SK-N-MC (cell line): ENCODE measurements at regions not wholly inside any gene's neighbourhood (a gene's known extent, or its start where the extent isn't known, plus 50 kb on each side); places are given as distances from the start of the nearest gene placed in this dataset.

Source experiments
- DNase-seq: peaks from one replicate; pipeline ENCODE4 v3.0.0-alpha.2; 2011; ENCODE audit warnings: low read depth, low spot score
- H3K27ac ChIP-seq: fragments of 200-600 bp; sonication (generic); 2 replicates; pipeline ENCODE4 v1.5.1; 2016; ENCODE audit warnings: mixed run types
- H3K36me3 ChIP-seq: fragments of 200-600 bp; sonication (generic); 2 replicates; pipeline ENCODE4 v1.6.1; 2017; ENCODE audit warnings: antibody characterized with exemption, low read length, mixed read lengths; ENCODE audit not compliant: insufficient read depth
- H3K4me3 ChIP-seq: fragments of 200-600 bp; sonication (generic); 2 replicates; pipeline ENCODE4 v1.5.1; 2016
- H3K9ac ChIP-seq: fragments of 200-600 bp; sonication (generic); 2 replicates; pipeline ENCODE4 v1.8.0; 2017; ENCODE audit warnings: mixed run types, mixed read lengths; ENCODE audit not compliant: insufficient read length
- H3K9me3 ChIP-seq: fragments of 200-600 bp; sonication (generic); 2 replicates; pipeline ENCODE4 v1.6.1; 2017; ENCODE audit warnings: low read depth, mild to moderate bottlenecking, antibody characterized with exemption, low read length, moderate library complexity, mixed read lengths
- EZH2 ChIP-seq: fragments of 200-600 bp; sonication (generic); IDR thresholded peaks from one replicate; pipeline ENCODE4 v1.6.1; 2017; ENCODE audit warnings: antibody characterized with exemption
- FOXP2 ChIP-seq: optimal IDR thresholded peaks from 2 replicates; pipeline ENCODE3; 2011; ENCODE audit warnings: mild to moderate bottlenecking, moderate library complexity; ENCODE audit not compliant: insufficient read depth; ENCODE audit errors: extremely low read length, control extremely low read depth
- POLR2AphosphoS5 ChIP-seq: IDR thresholded peaks from 2 replicates; pipeline ENCODE4 v1.6.1; 2012; ENCODE audit warnings: mild to moderate bottlenecking, low read depth, low read length, borderline replicate concordance

DNA sequence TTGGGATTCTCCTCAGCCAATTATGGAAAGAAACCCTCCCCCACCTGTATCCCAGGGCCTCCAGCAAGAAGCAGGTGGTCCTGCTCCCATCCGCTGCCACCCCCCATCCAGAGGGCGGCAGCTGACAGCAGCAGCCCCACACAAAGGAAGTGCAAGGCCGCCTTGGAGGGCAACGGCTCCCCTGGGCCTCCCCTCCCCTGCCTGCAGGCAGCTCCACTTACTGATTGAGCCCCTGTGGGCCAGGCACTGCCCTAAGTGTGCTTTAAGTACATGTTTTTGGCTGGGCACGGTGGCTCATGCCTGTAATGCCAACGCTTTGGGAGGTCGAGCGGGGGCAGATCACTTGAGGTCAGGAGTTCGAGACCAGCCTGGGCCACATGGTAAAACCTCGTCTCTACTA, 257.6 kb downstream of the PARN start:
- Histone ChIP-seq H3K36me3 (no peaks in the 10 kb centered on the region), H3K9ac (no peak overlapping the region), H3K4me3 (no peak overlapping the region), H3K9me3 (no peaks in the 10 kb centered on the region), H3K27ac (no peak overlapping the region)
- no peak for TF ChIP-seq EZH2
- TF ChIP-seq POLR2AphosphoS5, result no peak
- no peak for TF ChIP-seq FOXP2
- DNase-seq, result no peak

DNA sequence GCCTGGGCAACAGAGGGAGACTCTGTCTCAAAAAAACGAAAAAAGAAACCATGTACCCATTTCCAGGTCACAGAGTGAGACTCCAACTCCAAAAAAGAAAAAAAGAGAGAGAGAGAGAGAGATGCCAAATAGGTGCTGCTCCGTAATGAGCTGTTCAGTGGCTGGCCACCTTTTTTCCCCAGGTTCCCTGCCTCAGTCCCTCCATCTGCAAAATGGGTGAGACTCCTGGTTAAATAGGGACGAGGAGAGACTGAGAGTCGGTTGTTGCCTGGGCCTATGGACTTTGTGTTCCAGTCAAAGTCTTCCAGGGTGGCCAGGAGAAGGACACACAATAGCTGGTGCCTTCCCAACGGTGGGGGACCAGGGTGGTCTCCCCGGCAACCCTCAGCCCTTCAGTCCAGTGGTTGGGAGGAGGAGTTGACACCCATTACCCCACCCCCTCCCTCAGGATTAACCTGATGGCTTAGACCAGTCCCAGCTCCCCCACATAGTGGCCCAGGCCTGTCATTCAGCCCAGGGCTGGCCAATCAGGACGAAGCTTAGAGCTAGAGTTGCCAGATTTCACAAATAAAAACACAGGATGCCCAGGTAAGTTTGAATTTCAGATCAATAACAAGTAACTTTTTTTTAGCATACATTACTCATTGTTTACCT, 258.2 kb downstream of the PARN start:
- Histone ChIP-seq H3K9me3 (no peaks in the 10 kb centered on the region), H3K36me3 (no peaks in the 10 kb centered on the region), H3K9ac (no peak overlapping the region), H3K4me3 (no peak overlapping the region), H3K27ac (no peak overlapping the region)
- no peak for DNase-seq
- TF ChIP-seq EZH2 (no peak), FOXP2 (no peak), POLR2AphosphoS5 (no peak)

DNA sequence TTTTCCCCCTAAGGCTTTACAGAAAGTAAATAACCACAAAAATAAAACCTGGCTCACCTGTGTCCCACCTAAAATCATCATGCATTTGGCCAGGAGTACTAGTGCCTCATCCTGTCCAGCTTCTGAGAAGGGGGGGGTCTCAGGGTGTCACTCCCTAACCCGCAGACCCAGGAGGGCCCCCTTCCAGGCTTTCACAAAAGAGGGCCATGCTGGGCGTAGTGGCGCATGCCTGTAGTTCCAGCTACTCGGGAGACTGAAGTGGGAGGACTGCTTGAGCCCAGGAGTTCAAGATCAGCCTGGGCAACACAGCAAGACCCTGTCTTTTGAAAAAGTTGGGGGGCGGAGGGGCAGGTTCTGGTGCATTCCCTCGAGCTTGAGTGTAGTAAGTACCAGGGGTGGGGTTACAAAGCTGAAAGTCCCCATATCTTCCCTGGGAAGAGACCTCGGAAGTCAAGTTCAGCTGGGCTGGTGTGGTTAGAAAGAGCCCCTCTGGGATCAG, 259.3 kb downstream of the PARN start:
- Histone ChIP-seq H3K9me3 (no peaks in the 10 kb centered on the region), H3K27ac (no peak overlapping the region), H3K36me3 (no peaks in the 10 kb centered on the region), H3K9ac (no peak overlapping the region), H3K4me3 (no peak overlapping the region)
- no peak for DNase-seq
- TF ChIP-seq POLR2AphosphoS5 (no peak), FOXP2 (no peak), EZH2 (no peak)

DNA sequence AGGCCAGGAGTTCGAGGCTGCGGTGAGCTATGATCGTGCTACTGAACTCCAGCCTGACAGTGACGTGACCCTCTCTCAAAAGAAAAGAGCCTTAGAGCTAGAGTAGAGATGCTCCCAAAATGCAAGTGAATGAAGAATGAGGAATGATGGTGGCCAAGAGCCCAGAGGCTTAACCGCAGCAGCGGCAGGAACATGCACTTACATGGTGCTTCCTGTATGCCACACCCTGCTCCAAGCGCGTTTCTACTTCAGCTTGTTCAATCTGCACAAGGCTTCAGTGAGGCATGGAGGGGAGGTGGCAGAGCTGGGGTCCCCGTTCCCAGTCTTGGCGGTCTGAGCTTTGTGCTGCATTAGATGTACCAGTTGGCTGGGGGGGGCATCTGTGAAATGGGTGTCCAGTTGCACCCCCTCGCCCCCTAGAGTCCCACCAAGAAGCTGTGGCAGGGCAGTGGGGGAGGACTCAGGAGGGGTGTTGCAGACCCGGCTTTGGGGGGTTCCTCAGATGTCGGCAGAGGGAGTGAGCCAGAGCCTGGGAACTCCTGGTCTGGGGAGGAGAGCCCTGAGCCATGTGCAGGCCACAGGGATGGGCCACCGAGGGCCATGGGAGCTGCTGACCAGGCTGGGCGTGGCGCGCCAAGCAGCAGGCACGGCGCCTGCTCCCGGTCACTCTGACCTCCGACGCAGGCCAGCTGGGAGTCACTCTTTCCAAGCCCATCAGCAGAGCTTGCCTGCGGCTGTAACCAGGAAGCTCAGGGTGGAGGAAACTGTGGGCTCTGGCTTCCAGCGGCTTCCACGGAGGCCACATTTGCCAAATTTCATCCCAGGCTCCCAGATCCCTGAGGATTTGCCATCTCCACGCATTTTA, 260.1 kb downstream of the PARN start:
- no peaks in the 10 kb centered on the region for H3K9me3 ChIP-seq
- no peak overlapping the region for H3K27ac ChIP-seq
- TF ChIP-seq POLR2AphosphoS5 (no peak), FOXP2 (no peak), EZH2 (no peak)
- no peaks in the 10 kb centered on the region for H3K36me3 ChIP-seq
- no peak for DNase-seq
- H3K4me3 ChIP-seq, result no peak overlapping the region
- no peak overlapping the region for H3K9ac ChIP-seq

DNA sequence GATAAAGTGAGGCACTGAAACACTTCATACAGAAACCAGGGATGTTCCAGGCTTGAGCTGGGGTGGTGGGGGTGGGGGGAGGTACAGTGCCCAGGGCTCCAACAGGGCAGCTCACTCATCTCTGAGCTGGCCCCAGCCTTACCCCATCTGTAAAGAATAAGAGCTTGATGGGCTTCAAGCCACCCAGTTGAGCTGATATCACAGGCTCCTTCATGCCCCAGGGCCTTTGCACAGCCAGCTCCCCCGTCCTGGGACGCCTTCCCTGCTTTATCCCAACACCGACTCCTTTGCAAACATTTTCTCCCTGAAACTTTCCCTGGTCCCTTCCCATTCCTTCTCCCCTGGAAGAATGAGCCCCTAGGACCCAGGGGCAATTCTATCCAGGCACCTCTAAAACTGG, 261.7 kb downstream of the PARN start:
- Histone ChIP-seq H3K36me3 (no peaks in the 10 kb centered on the region), H3K4me3 (no peak overlapping the region), H3K27ac (no peak overlapping the region), H3K9ac (no peak overlapping the region), H3K9me3 (no peaks in the 10 kb centered on the region)
- no peak for DNase-seq
- TF ChIP-seq POLR2AphosphoS5 (no peak), FOXP2 (no peak), EZH2 (no peak)

DNA sequence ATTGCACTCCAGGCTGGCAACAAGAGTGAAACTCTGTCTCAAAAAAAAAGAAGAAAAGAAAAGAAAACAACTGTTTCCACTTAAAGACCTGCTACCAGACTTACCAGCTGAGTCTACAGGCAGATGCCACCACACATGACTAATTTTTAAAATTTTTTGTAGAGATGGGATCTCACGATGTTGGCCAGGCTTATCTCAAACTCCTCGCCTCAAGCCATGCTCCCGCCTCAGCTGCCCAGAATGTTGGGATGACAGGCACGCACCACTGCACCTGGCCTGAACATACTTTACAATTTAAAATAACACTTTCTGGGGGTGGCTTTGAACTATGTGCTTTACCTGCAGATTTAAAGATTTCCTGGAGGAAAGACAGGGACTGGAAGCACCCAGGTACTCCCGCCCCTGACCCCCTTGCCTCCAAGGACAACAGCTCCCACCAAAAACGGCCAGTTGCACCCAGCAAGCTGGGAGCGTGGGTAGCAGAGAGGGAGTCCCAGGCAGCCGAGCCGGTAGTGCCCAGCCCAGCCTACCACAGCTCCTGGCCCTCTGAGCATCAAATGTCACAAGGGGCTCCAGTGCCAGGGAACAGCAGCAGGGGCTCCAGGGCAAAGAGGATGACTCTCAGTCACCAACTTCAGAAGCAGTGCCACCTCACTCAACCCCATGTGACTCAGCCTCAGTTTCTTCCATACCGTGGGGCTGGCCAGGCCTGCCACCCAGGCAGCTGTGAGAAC, 262.9 kb downstream of the PARN start:
- H3K27ac ChIP-seq, result no peak overlapping the region
- no peak overlapping the region for H3K9ac ChIP-seq
- no peaks in the 10 kb centered on the region for H3K36me3 ChIP-seq
- H3K9me3 ChIP-seq, result no peaks in the 10 kb centered on the region
- TF ChIP-seq EZH2 (no peak), POLR2AphosphoS5 (no peak), FOXP2 (no peak)
- H3K4me3 ChIP-seq, result no peak overlapping the region
- no peak for DNase-seq

DNA sequence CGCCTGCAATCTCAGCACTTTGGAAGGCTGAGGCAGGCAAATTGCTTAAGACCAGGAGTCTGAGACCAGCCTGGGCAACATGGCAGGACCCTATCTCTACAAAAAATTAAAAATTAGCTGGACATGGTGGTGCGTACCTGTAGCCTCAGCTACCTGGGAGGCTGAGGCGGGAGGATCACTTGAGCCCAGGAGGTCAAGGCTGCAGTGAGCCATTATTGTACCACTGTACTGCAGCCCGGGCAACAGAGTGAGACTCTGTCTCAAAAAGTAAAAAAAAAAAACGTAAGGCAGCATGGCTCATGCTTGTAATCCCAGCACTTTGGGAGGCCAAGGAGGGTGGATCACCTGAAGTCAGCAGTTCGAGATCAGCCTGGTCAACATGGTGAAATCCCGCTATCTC, 263.6 kb downstream of the PARN start:
- no peak for DNase-seq
- no peak overlapping the region for H3K4me3 ChIP-seq
- H3K9me3 ChIP-seq, result no peaks in the 10 kb centered on the region
- no peaks in the 10 kb centered on the region for H3K36me3 ChIP-seq
- no peak overlapping the region for H3K27ac ChIP-seq
- TF ChIP-seq EZH2 (no peak), POLR2AphosphoS5 (no peak), FOXP2 (no peak)
- no peak overlapping the region for H3K9ac ChIP-seq
